CD1c-positive myeloid dendritic cell (primary cell): ENCODE measurements at regions not wholly inside any gene's neighbourhood (a gene's known extent, or its start where the extent isn't known, plus 50 kb on each side); places are given as distances from the start of the nearest gene placed in this dataset.

ENCODE experiments used
- DNase-seq: peaks from one replicate; pipeline ENCODE4 v3.0.0-alpha.2; 2016; ENCODE audit errors: extremely low spot score

GRCh38 chr6:44049989-44050871 lies 77.0 kb downstream of the MRPL14 start:
- no peak for DNase-seq

GRCh38 chr6:44049163-44049988 lies 77.9 kb downstream of the MRPL14 start:
- DNase-seq, result peak; percentile 41

- no peak for DNase-seq
Observed at GRCh38 chr6:44048277-44048676, 79.0 kb downstream of the MRPL14 start.

- no peak for DNase-seq
Observed at GRCh38 chr6:44047801-44048200, 79.5 kb downstream of the MRPL14 start.

- DNase-seq, result no peak
Observed at GRCh38 chr6:44047179-44047546, 80.1 kb downstream of the MRPL14 start.

- DNase-seq, result no peak
Observed at GRCh38 chr6:44046516-44047178, 80.6 kb downstream of the MRPL14 start.

- no peak for DNase-seq
Observed at GRCh38 chr6:44045672-44046015, 81.6 kb downstream of the MRPL14 start.

GRCh38 chr6:44044940-44045671 lies 82.1 kb downstream of the MRPL14 start:
- DNase-seq, result no peak

- DNase-seq, result peak; percentile 27
Observed at GRCh38 chr6:44044154-44044539, 83.1 kb downstream of the MRPL14 start.

GRCh38 chr6:44043479-44044153 lies 83.6 kb downstream of the MRPL14 start:
- peak; percentile 38 for DNase-seq

- peak; percentile 61 for DNase-seq
Observed at GRCh38 chr6:44042989-44043478, 84.2 kb downstream of the MRPL14 start.

- DNase-seq, result no peak
Observed at GRCh38 chr6:44042261-44042988, 84.8 kb downstream of the MRPL14 start.

- DNase-seq, result peak; percentile 81
Observed at GRCh38 chr6:44041461-44042260, 85.6 kb downstream of the MRPL14 start.

GRCh38 chr6:44040786-44041185 lies 86.5 kb downstream of the MRPL14 start:
- no peak for DNase-seq

- no peak for DNase-seq
Observed at GRCh38 chr6:44039839-44040350, 87.4 kb downstream of the MRPL14 start.

GRCh38 chr6:44039191-44039719 lies 88.0 kb downstream of the MRPL14 start:
- no peak for DNase-seq

- no peak for DNase-seq
Observed at GRCh38 chr6:44038543-44039065, 88.6 kb downstream of the MRPL14 start.

- no peak for DNase-seq
Observed at GRCh38 chr6:44037847-44038542, 89.3 kb downstream of the MRPL14 start.
